Karpas-422 (cell line): ENCODE measurements at regions not wholly inside any gene's neighbourhood (a gene's known extent, or its start where the extent isn't known, plus 50 kb on each side); places are given as distances from the start of the nearest gene placed in this dataset.

Experiments used
- DNase-seq: peaks from one replicate; pipeline ENCODE4 v3.0.0-alpha.2; 2015
- H2AFZ ChIP-seq: fragments of 200-600 bp; sonication (generic); 2 replicates; pipeline ENCODE4 v1.6.1; 2014; ENCODE audit warnings: antibody characterized with exemption, low read length, mixed read lengths
- H3K27ac ChIP-seq: fragments of 200-600 bp; sonication (generic); 2 replicates; pipeline ENCODE4 v1.5.1; 2014; ENCODE audit warnings: mild to moderate bottlenecking, low read length, moderate library complexity
- H3K27me3 ChIP-seq: fragments of 200-600 bp; sonication (generic); 2 replicates; pipeline ENCODE4 v1.6.1; 2014; ENCODE audit warnings: low read length, mixed read lengths
- H3K36me3 ChIP-seq: fragments of 200-600 bp; sonication (generic); 2 replicates; pipeline ENCODE4 v1.6.1; 2014; ENCODE audit warnings: low read length, mixed read lengths; ENCODE audit not compliant: insufficient read depth
- H3K4me1 ChIP-seq: fragments of 200-600 bp; sonication (generic); 2 replicates; pipeline ENCODE4 v1.6.1; 2014; ENCODE audit warnings: mild to moderate bottlenecking, low read length, mixed read lengths
- H3K4me2 ChIP-seq: fragments of 200-600 bp; sonication (generic); 2 replicates; pipeline ENCODE4 v1.6.1; 2014; ENCODE audit warnings: low read length, low read depth, mild to moderate bottlenecking; ENCODE audit not compliant: poor library complexity, severe bottlenecking
- H3K4me3 ChIP-seq: fragments of 200-600 bp; sonication (generic); 2 replicates; pipeline ENCODE4 v1.5.1; 2014; ENCODE audit warnings: mild to moderate bottlenecking, antibody characterized with exemption, low read length, mixed read lengths
- H3K79me2 ChIP-seq: fragments of 200-600 bp; sonication (generic); 2 replicates; pipeline ENCODE4 v1.6.1; 2014; ENCODE audit warnings: mild to moderate bottlenecking, low read length, mixed read lengths
- H3K9ac ChIP-seq: fragments of 200-600 bp; sonication (generic); 2 replicates; pipeline ENCODE4 v1.6.0; 2014; ENCODE audit warnings: low read length
- H3K9me2 ChIP-seq: fragments of 200-600 bp; sonication (generic), shearing (Covaris generic); replicated peaks from 2 replicates; pipeline ENCODE4 v1.6.0; 2014; ENCODE audit warnings: mild to moderate bottlenecking, low read length, moderate library complexity; ENCODE audit not compliant: insufficient read depth
- H3K9me3 ChIP-seq: fragments of 300-700, 200-600 bp; sonication (generic); 2 replicates; pipeline ENCODE4 v1.6.1; 2014; ENCODE audit warnings: low read length, mixed read lengths
- H4K20me1 ChIP-seq: fragments of 200-600 bp; sonication (generic); 2 replicates; pipeline ENCODE4 v1.6.1; 2014; ENCODE audit warnings: mild to moderate bottlenecking, antibody characterized with exemption, low read length, low read depth; ENCODE audit not compliant: insufficient read depth

GRCh38 chr16:60821661-60822060, 1214.6 kb downstream of the CDH8 start:
- Histone ChIP-seq H3K4me2 (no peak overlapping the region), H3K4me3 (no peak overlapping the region; the same call in 1 of the 2 replicates), H3K79me2 (no peaks in the 10 kb centered on the region), H4K20me1 (no peaks in the 10 kb centered on the region), H2AFZ (no peak overlapping the region), H3K9me2 (no peaks in the 10 kb centered on the region), H3K9me3 (peaks cover 39% of the 10 kb centered on the region), H3K27ac (no peak overlapping the region), H3K9ac (no peak overlapping the region), H3K27me3 (no peaks in the 10 kb centered on the region), H3K36me3 (no peaks in the 10 kb centered on the region), H3K4me1 (no peaks in the 10 kb centered on the region)
- DNase-seq: no peak

GRCh38 chr16:60820361-60820760, 1215.9 kb downstream of the CDH8 start:
- H3K4me1 ChIP-seq: no peaks in the 10 kb centered on the region
- no peak overlapping the region for H3K4me2 ChIP-seq
- H4K20me1 ChIP-seq: no peaks in the 10 kb centered on the region
- no peaks in the 10 kb centered on the region for H3K9me2 ChIP-seq
- no peak for DNase-seq
- H3K9me3 ChIP-seq: peaks cover 48% of the 10 kb centered on the region
- no peaks in the 10 kb centered on the region for H3K27me3 ChIP-seq
- no peaks in the 10 kb centered on the region for H3K79me2 ChIP-seq
- H3K9ac ChIP-seq: no peak overlapping the region
- H3K27ac ChIP-seq: no peak overlapping the region
- H3K36me3 ChIP-seq: no peaks in the 10 kb centered on the region
- H2AFZ ChIP-seq: no peak overlapping the region
- H3K4me3 ChIP-seq: no peak overlapping the region

GRCh38 chr16:60818465-60818864, 1217.8 kb downstream of the CDH8 start:
- H3K4me2 ChIP-seq: no peak overlapping the region
- H3K27ac ChIP-seq: no peak overlapping the region
- no peaks in the 10 kb centered on the region for H3K27me3 ChIP-seq
- H3K9me3 ChIP-seq: peaks cover 57% of the 10 kb centered on the region
- H2AFZ ChIP-seq: no peak overlapping the region
- no peak overlapping the region for H3K9ac ChIP-seq
- no peaks in the 10 kb centered on the region for H3K9me2 ChIP-seq
- H3K36me3 ChIP-seq: no peaks in the 10 kb centered on the region
- H3K79me2 ChIP-seq: no peaks in the 10 kb centered on the region
- H4K20me1 ChIP-seq: no peaks in the 10 kb centered on the region
- no peak overlapping the region for H3K4me3 ChIP-seq
- DNase-seq: no peak
- H3K4me1 ChIP-seq: no peaks in the 10 kb centered on the region

- Histone ChIP-seq H3K79me2 (no peaks in the 10 kb centered on the region), H3K9me2 (no peaks in the 10 kb centered on the region), H3K9ac (no peak overlapping the region), H4K20me1 (no peaks in the 10 kb centered on the region), H3K9me3 (peaks cover 49% of the 10 kb centered on the region), H3K36me3 (no peaks in the 10 kb centered on the region), H3K27me3 (no peaks in the 10 kb centered on the region), H3K27ac (no peak overlapping the region), H3K4me1 (no peaks in the 10 kb centered on the region), H3K4me2 (no peak overlapping the region), H3K4me3 (no peak overlapping the region), H2AFZ (no peak overlapping the region)
- DNase-seq: no peak
Observed at GRCh38 chr16:60816461-60816860, 1219.8 kb downstream of the CDH8 start.

DNA sequence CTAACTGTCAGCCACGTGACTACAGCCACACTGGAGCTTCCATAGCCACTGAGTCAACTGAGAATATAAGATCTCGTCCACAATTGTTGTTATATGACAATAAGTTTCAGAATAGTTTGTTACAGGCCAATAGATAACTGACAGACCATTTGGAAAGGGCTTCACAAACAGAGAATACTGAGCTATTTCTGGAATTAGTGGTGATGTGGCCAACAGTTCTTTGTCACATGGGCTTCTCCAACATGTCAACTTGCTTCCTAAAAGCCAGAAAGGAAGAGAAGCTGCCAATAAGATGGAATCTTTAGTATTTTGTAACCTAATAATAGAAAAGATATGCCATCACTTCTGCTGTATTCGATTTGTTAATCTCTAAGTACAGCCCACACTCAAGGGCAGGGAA, 1220.4 kb downstream of the CDH8 start:
- Histone ChIP-seq H3K9me3 (peaks cover 43% of the 10 kb centered on the region), H3K9me2 (no peaks in the 10 kb centered on the region), H3K9ac (no peak overlapping the region), H3K4me3 (no peak overlapping the region), H3K36me3 (no peaks in the 10 kb centered on the region), H3K4me2 (no peak overlapping the region), H3K27me3 (no peaks in the 10 kb centered on the region), H3K27ac (no peak overlapping the region), H3K79me2 (no peaks in the 10 kb centered on the region), H2AFZ (no peak overlapping the region), H3K4me1 (no peaks in the 10 kb centered on the region), H4K20me1 (no peaks in the 10 kb centered on the region)
- no peak for DNase-seq

- no peaks in the 10 kb centered on the region for H3K27me3 ChIP-seq
- no peaks in the 10 kb centered on the region for H3K79me2 ChIP-seq
- H3K4me2 ChIP-seq: no peak overlapping the region
- no peak overlapping the region for H3K9ac ChIP-seq
- H3K27ac ChIP-seq: no peak overlapping the region
- no peaks in the 10 kb centered on the region for H4K20me1 ChIP-seq
- H3K9me3 ChIP-seq: peaks cover 42% of the 10 kb centered on the region
- no peaks in the 10 kb centered on the region for H3K4me1 ChIP-seq
- DNase-seq: no peak
- H3K36me3 ChIP-seq: no peaks in the 10 kb centered on the region
- H2AFZ ChIP-seq: no peak overlapping the region
- H3K4me3 ChIP-seq: no peak overlapping the region
- H3K9me2 ChIP-seq: no peaks in the 10 kb centered on the region
Observed at GRCh38 chr16:60815033-60815432, 1221.2 kb downstream of the CDH8 start.

DNA sequence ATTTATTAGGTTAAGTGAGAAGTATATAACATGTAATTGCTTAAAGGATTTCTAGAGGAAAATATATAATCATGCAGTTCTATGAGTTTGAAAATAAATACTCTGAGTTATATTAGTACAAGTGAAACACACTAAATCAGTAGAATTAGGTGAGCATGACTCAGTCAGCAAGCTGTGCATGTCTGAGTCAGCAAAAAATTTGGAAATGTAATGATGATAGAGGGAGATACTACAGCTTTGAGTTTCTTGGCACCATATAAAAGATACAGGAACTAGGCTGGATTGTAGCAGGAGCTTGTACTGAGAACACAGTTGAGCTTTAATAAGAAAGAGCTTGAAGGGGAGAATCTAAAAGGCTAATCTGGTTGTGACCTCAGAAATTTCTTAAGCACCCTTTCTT, 1224.6 kb downstream of the CDH8 start:
- no peaks in the 10 kb centered on the region for H4K20me1 ChIP-seq
- H3K27me3 ChIP-seq: no peaks in the 10 kb centered on the region
- H3K4me2 ChIP-seq: no peak overlapping the region
- no peak overlapping the region for H3K4me3 ChIP-seq
- H3K4me1 ChIP-seq: no peaks in the 10 kb centered on the region
- no peaks in the 10 kb centered on the region for H3K9me2 ChIP-seq
- peaks cover 23% of the 10 kb centered on the region for H3K9me3 ChIP-seq
- H3K79me2 ChIP-seq: no peaks in the 10 kb centered on the region
- H3K27ac ChIP-seq: no peak overlapping the region
- no peaks in the 10 kb centered on the region for H3K36me3 ChIP-seq
- no peak overlapping the region for H3K9ac ChIP-seq
- H2AFZ ChIP-seq: no peak overlapping the region
- DNase-seq: no peak

- Histone ChIP-seq H3K4me2 (no peak overlapping the region), H3K36me3 (no peaks in the 10 kb centered on the region), H3K9ac (no peak overlapping the region), H4K20me1 (no peaks in the 10 kb centered on the region), H3K9me3 (peaks cover 20% of the 10 kb centered on the region), H3K27ac (no peak overlapping the region), H3K79me2 (no peaks in the 10 kb centered on the region), H3K9me2 (no peaks in the 10 kb centered on the region), H3K27me3 (no peaks in the 10 kb centered on the region), H2AFZ (no peak overlapping the region), H3K4me1 (no peaks in the 10 kb centered on the region), H3K4me3 (no peak overlapping the region)
- DNase-seq: no peak
Observed at GRCh38 chr16:60811051-60811608, 1225.1 kb downstream of the CDH8 start.

GRCh38 chr16:60810250-60810649, 1226.0 kb downstream of the CDH8 start:
- DNase-seq: no peak
- no peaks in the 10 kb centered on the region for H3K4me1 ChIP-seq
- no peaks in the 10 kb centered on the region for H3K9me2 ChIP-seq
- H4K20me1 ChIP-seq: no peaks in the 10 kb centered on the region
- H3K4me3 ChIP-seq: no peak overlapping the region
- H3K9ac ChIP-seq: no peak overlapping the region
- no peak overlapping the region for H3K27ac ChIP-seq
- H2AFZ ChIP-seq: no peak overlapping the region
- no peaks in the 10 kb centered on the region for H3K36me3 ChIP-seq
- no peaks in the 10 kb centered on the region for H3K79me2 ChIP-seq
- H3K4me2 ChIP-seq: no peak overlapping the region
- peaks cover 13% of the 10 kb centered on the region for H3K9me3 ChIP-seq
- no peaks in the 10 kb centered on the region for H3K27me3 ChIP-seq
